Right hindlimb (tissue), 1 donor: ENCODE measurements at regions not wholly inside any gene's neighbourhood (a gene's known extent, or its start where the extent isn't known, plus 50 kb on each side); places are given as distances from the start of the nearest gene placed in this dataset.
"Not testable (repeated sequence)": the region's sequence is repeated elsewhere in the genome, so short reads cannot be mapped to it uniquely, and the experiment has no call there.

Experiments
- DNase-seq: peaks from one replicate; pipeline ENCODE4 v3.0.0-alpha.2; 2018

GRCh38 chr6:137625100-137625661, 131.0 kb upstream of the OLIG3 start:
- no peak for DNase-seq

DNA sequence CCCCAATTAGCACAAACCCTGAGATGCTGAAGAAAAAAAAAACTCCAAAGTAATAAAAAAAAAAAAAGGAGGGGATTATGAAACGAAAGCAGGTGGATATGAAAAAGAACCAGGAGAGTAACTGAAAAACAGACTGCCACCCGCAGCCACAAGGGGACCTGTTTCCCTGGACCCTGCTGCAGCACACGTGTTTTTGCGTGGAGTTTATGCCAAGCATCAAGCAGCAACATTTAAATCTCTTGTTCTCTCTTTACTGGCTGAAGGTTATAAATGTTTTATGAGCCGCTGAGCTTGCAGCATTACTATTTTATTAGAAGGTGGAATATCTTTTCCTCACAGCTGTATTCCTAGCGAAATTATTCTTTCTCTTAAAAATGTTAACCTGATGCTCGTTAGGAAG, 131.6 kb upstream of the OLIG3 start:
- no peak for DNase-seq

DNA sequence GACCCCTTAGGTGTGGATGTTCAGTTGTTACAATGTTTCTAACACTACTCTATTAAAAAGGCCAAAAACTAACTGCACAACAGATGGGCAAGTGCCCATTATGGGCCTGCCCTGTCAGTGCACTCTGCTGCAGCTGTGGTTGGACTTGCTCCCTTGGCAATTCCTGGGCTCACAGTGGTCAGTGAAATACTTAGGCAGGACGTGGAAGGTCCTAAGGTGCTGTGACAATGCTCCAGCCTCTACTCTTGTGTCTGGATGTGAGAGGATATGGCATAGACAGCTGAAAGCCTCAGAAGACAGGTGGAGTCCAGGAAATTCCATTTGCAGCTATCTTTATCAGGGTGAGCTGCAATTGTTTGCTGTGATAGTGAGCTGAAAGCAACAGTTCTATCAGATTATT, 136.5 kb upstream of the OLIG3 start:
- no peak for DNase-seq

- no peak for DNase-seq
These were observed 137.1 kb upstream of the OLIG3 start for GRCh38 chr6:137631323-137631722.

GRCh38 chr6:137634177-137634576, 140.0 kb upstream of the OLIG3 start:
- DNase-seq: not testable (repeated sequence)

DNA sequence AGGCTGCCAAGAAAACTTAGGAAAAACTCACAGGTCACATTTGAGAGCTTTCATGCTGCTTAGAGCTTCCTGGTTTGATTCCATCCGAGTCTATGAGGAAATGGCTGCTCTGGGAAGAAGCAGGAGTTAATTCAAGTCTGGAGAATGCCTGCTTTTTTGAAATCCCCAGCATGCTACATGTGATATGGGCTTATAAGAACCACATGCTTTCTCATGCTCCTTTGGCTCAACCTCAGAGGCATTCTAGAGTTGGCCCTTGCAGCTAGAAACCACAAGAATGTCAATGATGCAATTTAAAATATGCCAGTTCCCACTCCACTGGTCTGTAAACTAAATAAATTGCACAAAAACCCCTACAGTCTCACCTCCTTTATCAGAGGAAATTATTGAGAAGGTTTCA, 142.9 kb upstream of the OLIG3 start:
- DNase-seq: peak; percentile 25

- DNase-seq: no peak
These were observed 144.9 kb upstream of the OLIG3 start for GRCh38 chr6:137638926-137639706.

- no peak for DNase-seq
These were observed 145.9 kb upstream of the OLIG3 start for GRCh38 chr6:137640086-137640485.

DNA sequence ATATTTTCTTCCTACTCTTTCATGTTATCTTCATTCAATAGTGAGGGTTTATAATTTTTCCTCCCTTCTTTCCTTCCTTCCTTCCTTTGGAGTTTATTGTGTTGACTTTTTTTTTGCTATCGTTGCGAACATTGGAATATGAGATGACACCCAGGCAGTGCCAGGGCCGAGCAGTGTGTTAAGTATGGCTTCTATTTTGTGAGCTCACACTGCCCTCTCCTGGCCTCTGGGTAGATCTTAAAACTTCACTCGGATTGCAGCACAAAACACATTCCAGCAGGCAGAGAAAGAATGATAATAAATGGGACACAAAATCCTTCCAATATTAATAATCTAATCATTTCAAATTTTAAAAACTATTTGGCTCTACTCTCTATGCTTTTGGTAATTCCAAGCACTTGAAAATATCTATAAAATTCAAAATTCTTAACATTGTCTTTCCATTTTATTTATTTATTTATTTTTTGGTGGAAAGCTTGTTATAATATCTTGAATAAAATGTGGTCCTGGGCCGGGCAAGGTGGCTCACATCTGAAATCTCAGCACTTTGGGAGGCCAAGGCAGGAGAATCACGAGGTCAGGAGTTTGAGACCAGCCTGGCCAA, 147.4 kb upstream of the OLIG3 start:
- peak; percentile 71 for DNase-seq

- not testable (repeated sequence) for DNase-seq
These were observed 149.0 kb upstream of the OLIG3 start for GRCh38 chr6:137643210-137643609.

- DNase-seq: not testable (repeated sequence)
These were observed 149.4 kb upstream of the OLIG3 start for GRCh38 chr6:137643644-137644043.

- DNase-seq: no peak
These were observed 151.7 kb upstream of the OLIG3 start for GRCh38 chr6:137645850-137646249.

DNA sequence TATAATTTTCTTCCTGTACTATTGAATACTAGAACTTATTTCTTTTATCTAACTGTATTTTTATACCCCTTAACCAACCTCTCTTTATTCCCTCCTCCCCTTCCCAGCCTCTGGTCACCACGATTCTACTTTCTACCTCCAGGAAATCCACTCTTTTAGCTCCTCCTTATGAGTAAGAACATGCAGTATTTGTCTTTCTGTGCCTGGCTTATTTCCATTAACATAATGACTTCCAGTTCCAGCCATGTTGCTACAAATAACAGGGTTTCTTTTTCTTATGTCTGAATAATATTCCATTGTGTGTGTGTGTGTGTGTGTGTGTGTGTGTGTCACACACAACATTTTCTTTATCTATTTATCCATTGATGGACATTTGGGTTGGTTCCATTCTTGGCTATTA, 152.3 kb upstream of the OLIG3 start:
- no peak for DNase-seq

GRCh38 chr6:137647762-137648447, 153.7 kb upstream of the OLIG3 start:
- DNase-seq: no peak

GRCh38 chr6:137650720-137651119, 156.5 kb upstream of the OLIG3 start:
- no peak for DNase-seq

GRCh38 chr6:137651178-137651577, 157.0 kb upstream of the OLIG3 start:
- DNase-seq: no peak

DNA sequence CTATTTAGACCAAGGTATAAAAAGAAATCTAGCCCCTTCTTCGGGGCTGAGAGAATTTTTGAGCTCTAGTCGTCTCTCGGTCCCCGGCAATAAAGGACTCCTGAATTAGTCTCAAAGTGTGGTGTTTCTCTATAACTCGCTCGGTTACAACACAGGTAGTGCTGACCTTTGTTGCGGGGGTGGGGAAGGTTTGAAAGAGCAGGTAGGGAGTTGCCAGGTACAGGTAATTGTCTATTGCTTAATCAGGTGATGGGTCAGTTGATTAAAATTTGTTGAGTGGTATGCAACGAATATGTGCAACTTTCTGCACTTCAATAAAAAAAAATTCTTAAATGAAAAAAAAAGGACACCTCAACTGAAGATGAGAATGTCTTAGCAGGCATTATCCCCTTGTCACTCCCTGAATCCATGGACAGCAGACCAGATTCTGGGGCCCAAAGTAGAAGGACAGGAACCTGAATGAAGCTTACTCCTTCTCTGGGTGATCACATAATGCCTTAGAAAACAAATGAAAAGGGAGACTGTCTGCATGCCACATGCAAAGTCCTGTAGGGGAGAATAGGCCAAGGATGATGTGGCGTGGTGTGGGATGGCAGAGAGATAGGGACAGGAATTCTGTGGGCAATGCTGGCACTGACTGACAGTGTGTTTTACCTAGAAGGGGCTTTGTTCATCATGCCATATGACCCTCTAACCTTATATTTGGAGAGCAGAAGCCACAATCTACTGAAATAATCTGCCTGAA, 157.6 kb upstream of the OLIG3 start:
- no peak for DNase-seq

GRCh38 chr6:137652961-137653705, 158.9 kb upstream of the OLIG3 start:
- no peak for DNase-seq

DNA sequence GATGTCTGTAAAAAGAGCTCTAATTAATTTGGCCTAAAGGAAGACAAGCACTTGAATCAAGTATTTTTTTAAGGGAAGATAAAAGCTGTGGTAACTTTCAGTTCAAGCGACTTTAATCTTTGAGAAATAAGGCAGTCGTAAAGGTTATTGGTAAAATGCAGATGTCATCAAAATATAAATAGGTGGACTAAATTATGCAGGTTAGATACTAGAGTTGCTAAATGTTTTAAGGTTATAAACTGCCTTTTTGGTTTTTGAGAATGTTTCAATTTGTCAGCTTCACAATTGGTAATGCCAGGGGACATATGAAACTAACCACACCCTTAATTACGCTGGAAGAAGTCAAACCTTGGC, 159.5 kb upstream of the OLIG3 start:
- DNase-seq: no peak

DNA sequence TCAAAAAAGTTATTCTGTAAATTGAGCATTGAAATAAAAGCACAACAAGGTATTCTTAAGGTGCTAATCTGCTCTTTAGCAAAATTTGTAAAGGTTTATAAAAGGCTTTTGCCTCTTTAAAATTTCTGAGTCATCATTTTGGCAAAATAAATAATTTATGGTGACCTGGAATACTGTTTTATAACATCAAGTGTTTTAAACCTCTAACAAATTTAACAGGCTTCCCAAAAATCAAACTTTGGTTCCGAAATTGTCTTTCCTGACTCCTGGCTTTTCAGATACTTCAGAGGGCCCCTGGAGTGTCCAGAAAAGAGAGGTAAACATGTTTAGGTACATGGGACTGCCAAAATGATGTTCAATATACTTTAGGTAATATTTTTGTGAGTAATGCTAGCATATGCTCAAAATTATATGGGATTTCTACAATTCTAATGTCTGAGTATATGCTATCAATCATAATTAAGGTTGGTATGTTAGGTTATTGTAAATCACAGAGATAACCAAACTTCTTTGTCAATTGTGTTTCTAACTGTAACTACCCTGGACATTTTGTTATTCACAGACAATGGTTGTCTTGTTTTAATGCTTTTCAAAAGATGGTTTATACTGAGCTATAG, 160.3 kb upstream of the OLIG3 start:
- no peak for DNase-seq

DNA sequence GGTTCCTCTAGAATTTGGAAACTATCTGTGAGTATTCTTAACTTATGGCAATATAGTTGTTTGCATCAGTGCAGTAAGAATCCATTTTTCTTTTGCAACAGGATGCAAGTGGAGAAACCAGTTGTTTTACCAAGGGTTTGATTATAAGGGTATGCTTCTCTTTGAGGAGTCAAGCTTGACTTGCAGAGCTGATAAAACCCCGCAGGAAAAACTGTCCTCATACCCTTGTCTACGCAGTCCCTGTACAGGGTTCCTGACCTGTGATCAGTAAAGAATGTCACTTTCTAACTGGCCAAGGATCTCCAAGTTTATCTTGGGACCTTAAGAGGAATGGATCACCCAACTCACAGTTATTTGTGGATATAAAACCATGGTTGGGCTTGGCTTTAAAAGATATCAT, 161.1 kb upstream of the OLIG3 start:
- DNase-seq: no peak

- DNase-seq: no peak
These were observed 162.5 kb upstream of the OLIG3 start for GRCh38 chr6:137656735-137657134.
